GM12873 (cell line): ENCODE measurements at regions not wholly inside any gene's neighbourhood (a gene's known extent, or its start where the extent isn't known, plus 50 kb on each side); places are given as distances from the start of the nearest gene placed in this dataset.

Experiments used
- TF ChIP-seq, protein P1 (sequence below): IDR thresholded peaks from 2 replicates; pipeline ENCODE4 v1.5.1; 2012; ENCODE audit warnings: low read depth, mild to moderate bottlenecking, moderate library complexity, low read length, control low read depth; ENCODE audit not compliant: insufficient read depth; ENCODE audit errors: missing control alignments

DNA sequence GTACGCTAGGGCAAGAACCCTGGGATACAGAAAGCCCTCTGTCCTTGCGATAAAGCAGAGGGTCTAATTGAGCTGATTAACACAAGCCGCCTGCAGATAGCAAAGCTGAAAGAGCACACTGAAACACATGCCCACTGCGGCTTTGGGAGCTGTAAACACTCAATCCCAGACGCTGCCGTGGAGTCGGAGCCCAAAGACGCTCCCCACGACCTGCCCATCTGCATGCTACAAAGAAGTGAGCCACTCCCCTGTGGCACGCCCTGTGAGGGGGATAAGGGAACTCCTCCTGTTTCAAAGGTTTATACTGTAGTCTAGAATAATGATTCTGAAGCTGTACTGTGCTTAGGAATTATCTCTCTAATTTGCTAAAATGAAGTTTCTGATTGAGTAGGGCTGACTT lies 985.6 kb upstream of the GHITM start:
- TF ChIP-seq, protein P1, sequence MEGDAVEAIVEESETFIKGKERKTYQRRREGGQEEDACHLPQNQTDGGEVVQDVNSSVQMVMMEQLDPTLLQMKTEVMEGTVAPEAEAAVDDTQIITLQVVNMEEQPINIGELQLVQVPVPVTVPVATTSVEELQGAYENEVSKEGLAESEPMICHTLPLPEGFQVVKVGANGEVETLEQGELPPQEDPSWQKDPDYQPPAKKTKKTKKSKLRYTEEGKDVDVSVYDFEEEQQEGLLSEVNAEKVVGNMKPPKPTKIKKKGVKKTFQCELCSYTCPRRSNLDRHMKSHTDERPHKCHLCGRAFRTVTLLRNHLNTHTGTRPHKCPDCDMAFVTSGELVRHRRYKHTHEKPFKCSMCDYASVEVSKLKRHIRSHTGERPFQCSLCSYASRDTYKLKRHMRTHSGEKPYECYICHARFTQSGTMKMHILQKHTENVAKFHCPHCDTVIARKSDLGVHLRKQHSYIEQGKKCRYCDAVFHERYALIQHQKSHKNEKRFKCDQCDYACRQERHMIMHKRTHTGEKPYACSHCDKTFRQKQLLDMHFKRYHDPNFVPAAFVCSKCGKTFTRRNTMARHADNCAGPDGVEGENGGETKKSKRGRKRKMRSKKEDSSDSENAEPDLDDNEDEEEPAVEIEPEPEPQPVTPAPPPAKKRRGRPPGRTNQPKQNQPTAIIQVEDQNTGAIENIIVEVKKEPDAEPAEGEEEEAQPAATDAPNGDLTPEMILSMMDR = no peak

DNA sequence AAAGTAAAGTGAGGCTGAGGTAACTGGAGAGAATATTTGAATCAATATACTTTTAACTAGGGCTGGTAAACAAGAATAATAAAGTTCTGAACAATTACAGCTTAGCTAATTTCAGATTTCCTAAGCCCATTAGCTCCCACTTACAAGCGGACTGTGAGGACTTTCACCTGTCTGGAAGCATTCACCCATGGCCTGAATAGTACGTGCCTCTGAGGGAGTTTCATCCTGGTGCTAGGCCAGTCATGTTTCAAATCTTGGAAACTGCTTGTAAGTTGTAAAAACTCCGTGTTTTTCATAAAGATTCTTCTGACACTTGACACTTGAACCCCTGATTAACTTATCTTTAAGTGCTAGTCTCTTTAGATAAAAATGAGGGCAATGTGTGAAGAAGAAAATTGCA lies 975.2 kb upstream of the GHITM start:
- TF ChIP-seq, protein P1 = no peak

DNA sequence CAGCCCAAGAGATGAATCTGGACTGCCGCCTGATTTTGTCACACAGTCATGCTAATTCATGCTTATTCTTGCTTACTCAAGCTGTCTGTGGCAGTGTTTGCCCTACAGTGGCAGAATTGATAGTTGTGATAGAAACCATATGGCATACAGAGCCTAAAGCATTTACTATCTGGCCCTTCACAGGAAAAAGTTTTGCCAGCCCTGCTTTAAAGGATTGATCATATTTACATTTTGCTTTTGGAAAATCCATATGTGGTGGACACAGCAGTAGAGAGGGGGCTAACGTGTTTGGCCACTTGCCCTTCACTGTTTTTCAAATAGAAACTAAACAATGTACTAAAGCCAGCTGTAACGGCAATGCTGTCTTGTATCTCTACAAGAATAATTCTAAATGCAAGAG lies 974.0 kb upstream of the GHITM start:
- TF ChIP-seq, protein P1 = no peak

DNA sequence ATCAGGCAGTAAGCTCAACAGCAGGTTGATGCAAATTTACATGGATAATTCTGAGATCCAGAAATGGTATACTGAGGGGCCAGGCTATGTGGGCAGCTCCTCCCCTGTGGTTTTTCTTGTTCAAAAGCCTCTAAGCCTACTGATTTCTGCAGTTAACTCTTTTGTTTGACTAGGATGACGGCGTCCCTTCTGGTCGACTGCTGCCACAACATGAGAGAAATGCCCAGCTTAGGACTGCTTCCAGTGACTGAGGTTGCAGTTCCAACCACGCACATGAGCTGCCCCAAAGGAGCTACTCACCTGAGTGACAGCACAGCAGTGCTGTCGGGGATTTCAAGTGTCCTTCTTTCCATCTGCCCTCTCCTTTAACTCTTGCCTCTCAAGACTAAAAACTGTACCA lies 973.0 kb upstream of the GHITM start:
- TF ChIP-seq, protein P1 = peak; percentile 51

DNA sequence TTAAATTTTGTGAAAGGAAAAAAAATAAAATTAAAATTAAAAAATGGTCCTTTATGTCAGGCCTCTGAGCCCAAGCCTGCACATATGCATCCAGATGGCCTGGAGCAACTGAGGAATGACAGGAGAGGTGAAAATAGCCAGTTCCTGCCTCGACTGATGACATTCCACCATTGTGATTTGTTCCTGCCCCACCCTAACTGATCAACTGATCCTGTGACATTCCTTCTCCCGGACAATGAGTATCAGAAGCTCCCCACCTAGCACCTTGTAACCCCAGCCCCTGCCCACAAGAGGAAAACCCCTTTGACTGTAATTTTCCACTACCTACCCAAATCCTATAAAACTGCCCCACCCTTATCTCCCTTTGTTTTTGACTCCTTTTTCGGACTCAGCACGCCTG lies 972.2 kb upstream of the GHITM start:
- TF ChIP-seq, protein P1 = no peak

DNA sequence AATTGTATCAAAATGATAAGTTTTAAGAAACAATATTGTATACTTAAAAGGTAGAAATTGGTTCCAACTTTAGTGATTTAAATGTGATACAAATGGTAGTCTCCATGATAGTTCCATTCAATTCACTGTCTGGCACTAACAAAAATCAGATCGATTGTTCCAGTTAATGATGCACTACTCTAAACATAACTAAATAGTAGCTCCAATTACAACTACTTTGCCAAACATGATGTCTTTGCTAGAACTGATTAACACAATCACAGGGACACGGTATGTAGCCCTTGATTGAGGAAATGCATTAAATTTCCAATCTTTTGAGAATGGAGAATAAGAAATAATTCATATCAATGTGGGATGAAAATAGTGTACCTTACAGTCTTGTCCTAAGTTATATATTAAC lies 962.4 kb upstream of the GHITM start:
- TF ChIP-seq, protein P1 = no peak

DNA sequence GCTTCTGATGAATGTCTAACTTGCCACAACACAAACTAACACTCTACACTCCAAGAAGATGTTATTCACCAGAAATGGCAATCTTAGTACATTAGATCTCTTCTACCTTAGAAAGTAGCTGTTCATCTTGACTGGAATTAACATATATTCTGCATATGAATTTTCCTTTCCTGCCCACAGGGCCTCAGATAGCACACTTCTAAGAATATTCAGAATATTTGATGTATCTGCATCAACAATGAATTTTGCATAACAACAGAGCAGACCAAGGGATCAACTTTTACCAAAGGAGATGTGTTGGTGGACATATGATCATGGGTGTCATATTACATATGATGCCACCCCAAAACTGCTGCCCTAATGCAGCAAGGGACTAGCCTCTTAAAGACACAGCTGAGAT lies 960.8 kb upstream of the GHITM start:
- TF ChIP-seq, protein P1 = no peak
